ENCODE measurements at regions not wholly inside any gene's neighbourhood (a gene's known extent, or its start where the extent isn't known, plus 50 kb on each side); places are given as distances from the start of the nearest gene placed in this dataset.

DNA sequence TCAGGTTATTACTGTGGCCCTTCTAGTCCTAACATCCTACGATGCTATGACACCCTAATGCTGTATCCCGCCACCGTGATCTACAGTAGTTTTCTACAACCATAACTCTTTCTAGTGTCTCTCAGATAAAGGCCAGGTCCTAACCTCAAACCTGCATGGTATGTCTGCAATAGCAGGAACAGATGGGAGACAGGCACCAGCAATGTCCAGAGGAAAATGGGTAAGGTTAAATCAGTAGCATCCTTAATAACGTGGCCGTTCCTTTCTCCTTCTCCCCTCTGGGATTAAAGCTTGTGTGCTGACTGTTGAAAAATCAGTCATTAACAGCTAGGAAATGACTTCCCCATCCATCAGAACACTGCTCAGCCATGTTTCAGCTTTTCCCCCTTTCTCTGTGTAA lies 321.9 kb upstream of the NPVF start:
- TF ChIP-seq, protein P1, sequence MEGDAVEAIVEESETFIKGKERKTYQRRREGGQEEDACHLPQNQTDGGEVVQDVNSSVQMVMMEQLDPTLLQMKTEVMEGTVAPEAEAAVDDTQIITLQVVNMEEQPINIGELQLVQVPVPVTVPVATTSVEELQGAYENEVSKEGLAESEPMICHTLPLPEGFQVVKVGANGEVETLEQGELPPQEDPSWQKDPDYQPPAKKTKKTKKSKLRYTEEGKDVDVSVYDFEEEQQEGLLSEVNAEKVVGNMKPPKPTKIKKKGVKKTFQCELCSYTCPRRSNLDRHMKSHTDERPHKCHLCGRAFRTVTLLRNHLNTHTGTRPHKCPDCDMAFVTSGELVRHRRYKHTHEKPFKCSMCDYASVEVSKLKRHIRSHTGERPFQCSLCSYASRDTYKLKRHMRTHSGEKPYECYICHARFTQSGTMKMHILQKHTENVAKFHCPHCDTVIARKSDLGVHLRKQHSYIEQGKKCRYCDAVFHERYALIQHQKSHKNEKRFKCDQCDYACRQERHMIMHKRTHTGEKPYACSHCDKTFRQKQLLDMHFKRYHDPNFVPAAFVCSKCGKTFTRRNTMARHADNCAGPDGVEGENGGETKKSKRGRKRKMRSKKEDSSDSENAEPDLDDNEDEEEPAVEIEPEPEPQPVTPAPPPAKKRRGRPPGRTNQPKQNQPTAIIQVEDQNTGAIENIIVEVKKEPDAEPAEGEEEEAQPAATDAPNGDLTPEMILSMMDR (IDR thresholded peaks at IDR 0.05; ENCODE audit: poor library complexity, severe bottlenecking) = no peak
- TF ChIP-seq EP300 (conservative IDR thresholded peaks at IDR 0.05; ENCODE audit: poor library complexity, severe bottlenecking) = no peak
- no peak for TF ChIP-seq RAD21 (conservative IDR thresholded peaks at IDR 0.05)
- no peak for TF ChIP-seq EZH2 (IDR thresholded peaks at IDR 0.05; ENCODE audit: borderline replicate concordance, insufficient read depth, low read length, poor library complexity, severe bottlenecking)
- no peak for TF ChIP-seq POLR2AphosphoS5 (IDR thresholded peaks at IDR 0.05)
- no peak for TF ChIP-seq SMC3 (conservative IDR thresholded peaks at IDR 0.05; ENCODE audit: poor library complexity)
- TF ChIP-seq, protein P2, sequence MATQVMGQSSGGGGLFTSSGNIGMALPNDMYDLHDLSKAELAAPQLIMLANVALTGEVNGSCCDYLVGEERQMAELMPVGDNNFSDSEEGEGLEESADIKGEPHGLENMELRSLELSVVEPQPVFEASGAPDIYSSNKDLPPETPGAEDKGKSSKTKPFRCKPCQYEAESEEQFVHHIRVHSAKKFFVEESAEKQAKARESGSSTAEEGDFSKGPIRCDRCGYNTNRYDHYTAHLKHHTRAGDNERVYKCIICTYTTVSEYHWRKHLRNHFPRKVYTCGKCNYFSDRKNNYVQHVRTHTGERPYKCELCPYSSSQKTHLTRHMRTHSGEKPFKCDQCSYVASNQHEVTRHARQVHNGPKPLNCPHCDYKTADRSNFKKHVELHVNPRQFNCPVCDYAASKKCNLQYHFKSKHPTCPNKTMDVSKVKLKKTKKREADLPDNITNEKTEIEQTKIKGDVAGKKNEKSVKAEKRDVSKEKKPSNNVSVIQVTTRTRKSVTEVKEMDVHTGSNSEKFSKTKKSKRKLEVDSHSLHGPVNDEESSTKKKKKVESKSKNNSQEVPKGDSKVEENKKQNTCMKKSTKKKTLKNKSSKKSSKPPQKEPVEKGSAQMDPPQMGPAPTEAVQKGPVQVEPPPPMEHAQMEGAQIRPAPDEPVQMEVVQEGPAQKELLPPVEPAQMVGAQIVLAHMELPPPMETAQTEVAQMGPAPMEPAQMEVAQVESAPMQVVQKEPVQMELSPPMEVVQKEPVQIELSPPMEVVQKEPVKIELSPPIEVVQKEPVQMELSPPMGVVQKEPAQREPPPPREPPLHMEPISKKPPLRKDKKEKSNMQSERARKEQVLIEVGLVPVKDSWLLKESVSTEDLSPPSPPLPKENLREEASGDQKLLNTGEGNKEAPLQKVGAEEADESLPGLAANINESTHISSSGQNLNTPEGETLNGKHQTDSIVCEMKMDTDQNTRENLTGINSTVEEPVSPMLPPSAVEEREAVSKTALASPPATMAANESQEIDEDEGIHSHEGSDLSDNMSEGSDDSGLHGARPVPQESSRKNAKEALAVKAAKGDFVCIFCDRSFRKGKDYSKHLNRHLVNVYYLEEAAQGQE (IDR thresholded peaks at IDR 0.05; ENCODE audit: borderline replicate concordance) = no peak
- TF ChIP-seq TAF1 (IDR thresholded peaks at IDR 0.05; ENCODE audit: low read depth) = no peak
- TF ChIP-seq MXI1 (conservative IDR thresholded peaks at IDR 0.05; ENCODE audit: poor library complexity, severe bottlenecking) = no peak

Measured in neural cell (in vitro differentiated cells).